Keratinocyte (primary cell): ENCODE measurements at regions not wholly inside any gene's neighbourhood (a gene's known extent, or its start where the extent isn't known, plus 50 kb on each side); places are given as distances from the start of the nearest gene placed in this dataset.

Experiments
- DNase-seq: peaks from one replicate; pipeline ENCODE4 v3.0.0-alpha.2; 2011; ENCODE audit warnings: low read depth, missing footprints, low spot score
- FAIRE-seq: peaks from 2 replicates; lab custom pipeline; 2011; peaks lifted over from hg19 to GRCh38; lab: Jason Lieb, UNC
- H2AFZ ChIP-seq: 2 replicates; pipeline ENCODE4 v1.6.0; 2012; ENCODE audit warnings: low read length, control low read depth, inconsistent platforms; ENCODE audit not compliant: control insufficient read depth
- H3K27ac ChIP-seq: 2 replicates; pipeline ENCODE4 v1.5.1; 2011; ENCODE audit warnings: low read length; ENCODE audit not compliant: control insufficient read depth, insufficient read depth
- H3K27me3 ChIP-seq: 3 replicates; pipeline ENCODE4 v1.6.0; 2011; ENCODE audit warnings: low read length; ENCODE audit not compliant: control insufficient read depth, insufficient read depth; ENCODE audit errors: extremely low read depth
- H3K36me3 ChIP-seq, 2 experiments: 2 replicates in 1 of 2; 3 replicates in 1 of 2; pipeline ENCODE4 v1.5.1; 2011; ENCODE audit warnings: low read length in 2 of 2, mild to moderate bottlenecking in 1 of 2; ENCODE audit not compliant: control insufficient read depth in 2 of 2, insufficient read depth in 2 of 2; ENCODE audit errors: extremely low read depth in 1 of 2
- H3K4me1 ChIP-seq: 3 replicates; pipeline ENCODE4 v1.5.1; 2011; ENCODE audit warnings: low read length; ENCODE audit not compliant: control insufficient read depth, insufficient read depth; ENCODE audit errors: extremely low read depth
- H3K4me2 ChIP-seq: 3 replicates; pipeline ENCODE4 v1.6.0; 2011; ENCODE audit warnings: low read depth, low read length; ENCODE audit not compliant: control insufficient read depth, insufficient read depth; ENCODE audit errors: extremely low read depth
- H3K4me3 ChIP-seq, 3 experiments: fragments of 200-600 bp in 1 of 3; sonication (generic) in 1 of 3; 2 replicates in 2 of 3; 3 replicates in 1 of 3; pipeline ENCODE4 v1.5.1; 2011 to 2016; ENCODE audit warnings: low read length in 3 of 3, mild to moderate bottlenecking in 3 of 3, control low read depth in 2 of 3, inconsistent platforms in 1 of 3, low read depth in 1 of 3, mixed read lengths in 1 of 3, mixed run types in 1 of 3, moderate library complexity in 1 of 3; ENCODE audit not compliant: control insufficient read depth in 2 of 3, insufficient read depth in 2 of 3; ENCODE audit errors: extremely low read depth in 1 of 3
- H3K79me2 ChIP-seq: 2 replicates; pipeline ENCODE4 v1.6.0; 2012; ENCODE audit warnings: low read length; ENCODE audit not compliant: control insufficient read depth, insufficient read depth
- H3K9ac ChIP-seq: 3 replicates; pipeline ENCODE4 v1.6.0; 2011; ENCODE audit warnings: low read length; ENCODE audit not compliant: control insufficient read depth, insufficient read depth; ENCODE audit errors: extremely low read depth
- H3K9me1 ChIP-seq: 3 replicates; pipeline ENCODE4 v1.6.0; 2011; ENCODE audit warnings: low read length; ENCODE audit not compliant: control insufficient read depth, insufficient read depth; ENCODE audit errors: extremely low read depth
- H3K9me3 ChIP-seq: 2 replicates; pipeline ENCODE4 v1.5.1; 2012; ENCODE audit warnings: low read depth, low read length; ENCODE audit not compliant: control insufficient read depth
- H4K20me1 ChIP-seq: 3 replicates; pipeline ENCODE4 v1.6.0; 2011; ENCODE audit warnings: low read length; ENCODE audit not compliant: control insufficient read depth, insufficient read depth; ENCODE audit errors: extremely low read depth
- CTCF ChIP-seq, 3 experiments: IDR thresholded peaks in 1 of 3; conservative IDR thresholded peaks in 1 of 3; optimal IDR thresholded peaks in 1 of 3; 2 replicates in 2 of 3; 3 replicates in 1 of 3; pipeline versions ENCODE3 to v1.5.1; 2011; ENCODE audit warnings: low read length in 3 of 3, mild to moderate bottlenecking in 3 of 3, moderate library complexity in 2 of 3, control low read depth in 1 of 3, inconsistent platforms in 1 of 3; ENCODE audit not compliant: insufficient read depth in 2 of 3; ENCODE audit errors: extremely low read depth in 1 of 3
- EZH2 ChIP-seq: IDR thresholded peaks from one replicate; pipeline ENCODE4 v1.6.1; 2012; ENCODE audit warnings: inconsistent platforms, mild to moderate bottlenecking, low read length, moderate library complexity
- dilution Hi-C: fragments of 300-500 bp; cut with MboI; formaldehyde crosslinking; loops from one replicate; pipeline ENCODE4 v1.7.0; 2020; ENCODE audit warnings: low sequenced_read_pairs; ENCODE audit not compliant: extremely low pct_ligation_motif_present

- H3K9me1 ChIP-seq, result no peaks in the 10 kb centered on the region
- peaks cover 65% of the 10 kb centered on the region for H3K27me3 ChIP-seq
- H3K9me3 ChIP-seq, result no peaks in the 10 kb centered on the region
- H3K4me2 ChIP-seq, result no peak overlapping the region
- H3K27ac ChIP-seq, result no peak overlapping the region
- no peak overlapping the region for H3K9ac ChIP-seq
- no peak for FAIRE-seq
- no peaks in the 10 kb centered on the region for H4K20me1 ChIP-seq
- H3K79me2 ChIP-seq, result no peaks in the 10 kb centered on the region
- TF ChIP-seq EZH2 (no peak), CTCF (optimal IDR thresholded peaks at IDR 0.05 in 1 of 3, IDR thresholded peaks at IDR 0.05 in 1 of 3, conservative IDR thresholded peaks at IDR 0.05 in 1 of 3; ENCODE audit: extremely low read depth in 1 of 3, insufficient read depth in 2 of 3, low read length in 3 of 3) (no peak)
- no peaks in the 10 kb centered on the region for H3K4me1 ChIP-seq
- H2AFZ ChIP-seq, result no peak overlapping the region
- no peak overlapping the region for H3K4me3 ChIP-seq
- H3K36me3 ChIP-seq, result no peaks in the 10 kb centered on the region
- DNase-seq, result no peak
- dilution Hi-C loops, result no loop called here
These were observed 418.2 kb downstream of the VRK1 start for GRCh38 chr14:97215263-97215969.

- Histone ChIP-seq H3K27ac (no peak overlapping the region), H3K9me3 (no peaks in the 10 kb centered on the region), H3K36me3 (no peaks in the 10 kb centered on the region), H3K9me1 (no peaks in the 10 kb centered on the region), H3K4me3 (no peak overlapping the region), H3K4me2 (no peak overlapping the region), H3K27me3 (peaks cover 59% of the 10 kb centered on the region), H3K9ac (no peak overlapping the region), H4K20me1 (no peaks in the 10 kb centered on the region), H3K4me1 (no peaks in the 10 kb centered on the region), H2AFZ (no peak overlapping the region), H3K79me2 (no peaks in the 10 kb centered on the region)
- DNase-seq, result no peak
- dilution Hi-C loops, result no loop called here
- no peak for FAIRE-seq
- TF ChIP-seq CTCF (optimal IDR thresholded peaks at IDR 0.05 in 1 of 3, IDR thresholded peaks at IDR 0.05 in 1 of 3, conservative IDR thresholded peaks at IDR 0.05 in 1 of 3; ENCODE audit: extremely low read depth in 1 of 3, insufficient read depth in 2 of 3, low read length in 3 of 3) (no peak), EZH2 (peak; percentile 24)
These were observed 420.1 kb downstream of the VRK1 start for GRCh38 chr14:97217111-97217885.
